WTC11 (cell line): ENCODE measurements at regions not wholly inside any gene's neighbourhood (a gene's known extent, or its start where the extent isn't known, plus 50 kb on each side); places are given as distances from the start of the nearest gene placed in this dataset.

Experiments used
- ATAC-seq: fragments of 200-7000 bp; cut with Tn5 transposase; 2 replicates; pipeline ENCODE4 v1.10.0; 2021; ENCODE audit warnings: mild to moderate bottlenecking, moderate library complexity
- CTCF ChIA-PET: fragments of 300-600 bp; sonication (Branson Sonifier 250); formaldehyde crosslinking; loops from one replicate; lab custom pipeline; 2021; ENCODE audit warnings: antibody characterized with exemption; lab: Charles Lee
- POLR2A ChIA-PET: fragments of 350-600 bp; sonication (Branson Sonifier 250); formaldehyde crosslinking; loops from one replicate; lab custom pipeline; 2021; ENCODE audit warnings: antibody characterized with exemption; lab: Charles Lee
- DNase-seq: peaks from one replicate; pipeline ENCODE4 v3.0.0; 2021; ENCODE audit warnings: low spot score
- H3K27ac Mint-ChIP-seq: 2 replicates; pipeline ENCODE4 v1.8.0; 2021; ENCODE audit warnings: mixed read lengths
- H3K27me3 Mint-ChIP-seq: 2 replicates; pipeline ENCODE4 v1.8.0; 2021; ENCODE audit warnings: low read depth, mild to moderate bottlenecking, moderate library complexity, mixed read lengths
- H3K36me3 Mint-ChIP-seq: 2 replicates; pipeline ENCODE4 v1.8.0; 2021; ENCODE audit warnings: mixed read lengths
- H3K4me1 Mint-ChIP-seq: 2 replicates; pipeline ENCODE4 v1.8.0; 2022; ENCODE audit warnings: mixed read lengths
- H3K4me3 Mint-ChIP-seq: 2 replicates; pipeline ENCODE4 v1.8.0; 2021; ENCODE audit warnings: mild to moderate bottlenecking, moderate library complexity, mixed read lengths
- H3K9me3 Mint-ChIP-seq: 2 replicates; pipeline ENCODE4 v1.8.0; 2021; ENCODE audit warnings: mixed read lengths
- AFF4 ChIP-seq: sonication (generic); formaldehyde crosslinking; IDR thresholded peaks from 2 replicates; pipeline ENCODE4 v1.8.1; 2023; ENCODE audit warnings: mild to moderate bottlenecking, missing genetic modification reagents, borderline replicate concordance
- CBFB ChIP-seq: sonication (generic); formaldehyde crosslinking; IDR thresholded peaks from 2 replicates; pipeline ENCODE4 v1.8.1; 2022; ENCODE audit warnings: mild to moderate bottlenecking, low read depth, missing genetic modification reagents
- E2F1 ChIP-seq: sonication (generic); formaldehyde crosslinking; IDR thresholded peaks from 2 replicates; pipeline ENCODE4 v1.8.0; 2022; ENCODE audit warnings: mild to moderate bottlenecking, missing genetic modification reagents
- ELF4 ChIP-seq: sonication (generic); formaldehyde crosslinking; IDR thresholded peaks from 2 replicates; pipeline ENCODE4 v1.8.1; 2022; ENCODE audit warnings: low read depth, mild to moderate bottlenecking, moderate library complexity, missing genetic modification reagents
- EMX1 ChIP-seq: fragments of 250-450 bp; sonication (Bioruptor Pico); IDR thresholded peaks from 2 replicates; pipeline ENCODE4 v1.8.0; 2021; ENCODE audit warnings: mild to moderate bottlenecking
- ETV6 ChIP-seq: sonication (generic); formaldehyde crosslinking; IDR thresholded peaks from 2 replicates; pipeline ENCODE4 v1.8.1; 2022; ENCODE audit warnings: mild to moderate bottlenecking, missing genetic modification reagents
- FOXK1 ChIP-seq: sonication (generic); formaldehyde crosslinking; IDR thresholded peaks from 2 replicates; pipeline ENCODE4 v1.8.0; 2022; ENCODE audit warnings: mild to moderate bottlenecking, moderate library complexity, missing genetic modification reagents
- IRF1 ChIP-seq: sonication (generic); formaldehyde crosslinking; IDR thresholded peaks from 2 replicates; pipeline ENCODE4 v1.8.0; 2023; ENCODE audit warnings: missing genetic modification reagents
- MXD4 ChIP-seq: fragments of 250-450 bp; sonication (Bioruptor Pico); IDR thresholded peaks from 2 replicates; pipeline ENCODE4 v1.8.0; 2021; ENCODE audit warnings: mild to moderate bottlenecking, moderate library complexity, borderline replicate concordance
- NR3C1 ChIP-seq: sonication (generic); formaldehyde crosslinking; conservative IDR thresholded peaks from 2 replicates; pipeline ENCODE4 v1.8.1; 2023; ENCODE audit warnings: low read depth, mild to moderate bottlenecking, missing genetic modification reagents
- SMAD4 ChIP-seq: sonication (generic); formaldehyde crosslinking; IDR thresholded peaks from 2 replicates; pipeline ENCODE4 v1.8.0; 2022; ENCODE audit warnings: mild to moderate bottlenecking, missing genetic modification reagents
- SP1 ChIP-seq: sonication (generic); formaldehyde crosslinking; conservative IDR thresholded peaks from 2 replicates; pipeline ENCODE4 v1.8.1; 2022; ENCODE audit warnings: missing genetic modification reagents
- TP53 ChIP-seq: sonication (generic); formaldehyde crosslinking; IDR thresholded peaks from 2 replicates; pipeline ENCODE4 v1.8.1; 2023; ENCODE audit warnings: mild to moderate bottlenecking, missing genetic modification reagents
- ZBTB21 ChIP-seq: sonication (generic); formaldehyde crosslinking; IDR thresholded peaks from 2 replicates; pipeline ENCODE4 v1.8.1; 2023; ENCODE audit warnings: mild to moderate bottlenecking, missing genetic modification reagents, borderline replicate concordance
- ZNF317 ChIP-seq: sonication (generic); formaldehyde crosslinking; IDR thresholded peaks from 2 replicates; pipeline ENCODE4 v1.8.1; 2023; ENCODE audit warnings: low read depth, mild to moderate bottlenecking, moderate library complexity, missing genetic modification reagents, borderline replicate concordance
- ZSCAN18 ChIP-seq: fragments of 250-450 bp; sonication (Bioruptor Pico); IDR thresholded peaks from 2 replicates; pipeline ENCODE4 v2.1.2; 2022; ENCODE audit warnings: mild to moderate bottlenecking, moderate library complexity
- TF ChIP-seq, protein P1 (sequence below): sonication (generic); formaldehyde crosslinking; IDR thresholded peaks from 2 replicates; pipeline ENCODE4 v1.8.0; 2023; ENCODE audit warnings: mild to moderate bottlenecking, missing genetic modification reagents

GRCh38 chr22:48592931-48593330 lies 1234.7 kb downstream of the BRD1 start:
- TF ChIP-seq CBFB (CRISPR knock-in tag) = no peak
- no peak for TF ChIP-seq NR3C1 (CRISPR knock-in tag)
- TF ChIP-seq ZNF317 (CRISPR knock-in tag) = no peak
- CTCF ChIA-PET = no interaction called here
- no peaks in the 10 kb centered on the region for H3K9me3 Mint-ChIP-seq
- H3K27me3 Mint-ChIP-seq = no peaks in the 10 kb centered on the region; the same call in 1 of the 2 replicates
- ATAC-seq = no peak
- no peak overlapping the region for H3K27ac Mint-ChIP-seq
- H3K36me3 Mint-ChIP-seq = peaks cover 4% of the 10 kb centered on the region
- DNase-seq = no peak
- H3K4me3 Mint-ChIP-seq = no peak overlapping the region
- no peaks in the 10 kb centered on the region for H3K4me1 Mint-ChIP-seq
- POLR2A ChIA-PET = no interaction called here

- TF ChIP-seq ZBTB21 = no peak
- TF ChIP-seq AFF4 (CRISPR knock-in tag) = no peak
- TF ChIP-seq ZSCAN18 (CRISPR knock-in tag) = no peak
- TF ChIP-seq SMAD4 = no peak
- TF ChIP-seq SP1 (CRISPR knock-in tag) = no peak
- no peak for TF ChIP-seq E2F1 (CRISPR knock-in tag)
- no peak for TF ChIP-seq TP53 (CRISPR knock-in tag)
- TF ChIP-seq, protein P1, sequence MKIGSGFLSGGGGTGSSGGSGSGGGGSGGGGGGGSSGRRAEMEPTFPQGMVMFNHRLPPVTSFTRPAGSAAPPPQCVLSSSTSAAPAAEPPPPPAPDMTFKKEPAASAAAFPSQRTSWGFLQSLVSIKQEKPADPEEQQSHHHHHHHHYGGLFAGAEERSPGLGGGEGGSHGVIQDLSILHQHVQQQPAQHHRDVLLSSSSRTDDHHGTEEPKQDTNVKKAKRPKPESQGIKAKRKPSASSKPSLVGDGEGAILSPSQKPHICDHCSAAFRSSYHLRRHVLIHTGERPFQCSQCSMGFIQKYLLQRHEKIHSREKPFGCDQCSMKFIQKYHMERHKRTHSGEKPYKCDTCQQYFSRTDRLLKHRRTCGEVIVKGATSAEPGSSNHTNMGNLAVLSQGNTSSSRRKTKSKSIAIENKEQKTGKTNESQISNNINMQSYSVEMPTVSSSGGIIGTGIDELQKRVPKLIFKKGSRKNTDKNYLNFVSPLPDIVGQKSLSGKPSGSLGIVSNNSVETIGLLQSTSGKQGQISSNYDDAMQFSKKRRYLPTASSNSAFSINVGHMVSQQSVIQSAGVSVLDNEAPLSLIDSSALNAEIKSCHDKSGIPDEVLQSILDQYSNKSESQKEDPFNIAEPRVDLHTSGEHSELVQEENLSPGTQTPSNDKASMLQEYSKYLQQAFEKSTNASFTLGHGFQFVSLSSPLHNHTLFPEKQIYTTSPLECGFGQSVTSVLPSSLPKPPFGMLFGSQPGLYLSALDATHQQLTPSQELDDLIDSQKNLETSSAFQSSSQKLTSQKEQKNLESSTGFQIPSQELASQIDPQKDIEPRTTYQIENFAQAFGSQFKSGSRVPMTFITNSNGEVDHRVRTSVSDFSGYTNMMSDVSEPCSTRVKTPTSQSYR (CRISPR knock-in tag) = no peak
- no peak for TF ChIP-seq IRF1
- TF ChIP-seq ELF4 = no peak
- no peak for TF ChIP-seq FOXK1 (CRISPR knock-in tag)
- TF ChIP-seq MXD4 (CRISPR knock-in tag) = no peak
- TF ChIP-seq ETV6 = no peak
- no peak for TF ChIP-seq EMX1 (CRISPR knock-in tag)
- Mint-ChIP-seq H3K27ac (no peak overlapping the region), H3K9me3 (no peaks in the 10 kb centered on the region), H3K4me1 (no peaks in the 10 kb centered on the region), H3K27me3 (no peaks in the 10 kb centered on the region; the same call in 1 of the 2 replicates), H3K36me3 (peaks cover 1% of the 10 kb centered on the region; the same call in 1 of the 2 replicates), H3K4me3 (no peak overlapping the region)
- POLR2A ChIA-PET = no interaction called here
- ATAC-seq = no peak
- CTCF ChIA-PET = no interaction called here
- DNase-seq = no peak
Measured at GRCh38 chr22:48592488-48592887, 1235.2 kb downstream of the BRD1 start.
